Right renal pelvis (tissue), 4 donors: ENCODE measurements at regions not wholly inside any gene's neighbourhood (a gene's known extent, or its start where the extent isn't known, plus 50 kb on each side); places are given as distances from the start of the nearest gene placed in this dataset.

ENCODE experiments used
- DNase-seq, 4 donors: peaks; one replicate each; pipeline ENCODE4 v3.0.0-alpha.2; 2013; ENCODE audit warnings: low read depth in 4 of 4, low spot score in 3 of 4, missing footprints in 1 of 4

DNA sequence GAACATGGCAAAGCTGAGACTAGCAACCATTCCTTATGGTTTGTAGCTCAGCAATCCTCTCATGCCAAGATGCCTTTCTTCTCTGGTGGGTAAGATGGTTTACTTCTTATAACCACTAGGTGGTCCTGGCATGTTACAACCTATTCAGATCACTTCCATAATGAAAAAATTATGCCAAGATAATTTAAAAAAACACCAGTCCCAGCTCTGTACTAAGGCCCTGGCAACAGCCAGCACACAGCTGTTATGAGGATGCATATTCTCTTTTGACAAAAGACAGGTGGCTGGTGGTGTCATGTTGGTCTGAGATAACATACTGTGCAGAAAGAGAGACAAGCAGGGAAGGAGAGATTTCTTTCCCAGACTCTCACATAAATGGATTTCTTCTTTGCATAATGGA lies 65.7 kb upstream of the FRMD4B start:
- no peak for DNase-seq

DNA sequence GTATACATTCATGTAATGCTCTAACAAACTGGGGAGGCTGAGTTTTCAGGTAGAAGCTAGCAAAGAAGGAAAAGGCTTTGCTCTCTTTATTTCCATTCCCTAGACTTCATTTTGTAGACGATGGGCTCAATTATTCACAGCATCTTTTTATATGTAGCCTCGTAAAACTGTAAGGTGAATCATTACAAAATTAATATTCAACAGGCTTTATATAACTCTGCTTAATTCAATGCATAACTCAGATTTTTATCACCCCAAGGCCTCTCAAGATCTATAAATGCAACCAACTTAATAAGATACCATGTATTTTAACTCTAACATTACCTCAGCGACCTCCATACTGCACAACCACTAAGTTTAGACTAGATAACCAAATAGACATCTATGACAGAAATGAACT lies 63.0 kb upstream of the FRMD4B start:
- no peak for DNase-seq

DNA sequence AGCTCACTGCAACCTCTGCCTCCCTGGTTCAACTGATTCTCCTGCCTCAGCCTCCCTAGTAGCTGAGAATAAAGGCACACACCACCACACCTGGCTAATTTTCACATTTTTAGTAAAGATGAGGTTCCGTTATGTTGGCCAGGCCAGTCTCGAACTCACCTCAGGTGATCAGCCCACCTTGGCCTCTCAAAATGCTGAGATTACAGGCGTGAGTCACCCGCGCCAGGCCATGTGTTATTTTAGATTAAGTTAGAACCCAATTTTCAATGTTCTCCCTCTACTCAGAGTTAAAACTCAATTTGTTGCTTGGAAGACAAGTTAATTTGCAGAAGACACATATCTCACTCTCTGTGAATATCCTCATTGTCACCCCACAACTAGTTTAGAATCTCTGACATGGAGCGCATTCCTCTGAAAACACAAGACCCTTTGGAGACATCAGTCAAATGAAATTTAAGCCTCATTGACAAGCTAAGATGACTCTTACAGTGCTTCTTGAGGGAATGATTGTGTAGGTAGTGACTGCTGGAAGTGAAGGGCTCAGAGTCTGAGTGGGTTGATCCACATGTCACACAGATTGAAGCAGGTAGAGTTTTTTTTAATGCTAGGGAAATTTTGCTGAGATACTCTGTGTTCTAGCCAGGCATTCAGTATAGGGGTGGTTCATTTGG lies 60.6 kb upstream of the FRMD4B start:
- DNase-seq: no peak

DNA sequence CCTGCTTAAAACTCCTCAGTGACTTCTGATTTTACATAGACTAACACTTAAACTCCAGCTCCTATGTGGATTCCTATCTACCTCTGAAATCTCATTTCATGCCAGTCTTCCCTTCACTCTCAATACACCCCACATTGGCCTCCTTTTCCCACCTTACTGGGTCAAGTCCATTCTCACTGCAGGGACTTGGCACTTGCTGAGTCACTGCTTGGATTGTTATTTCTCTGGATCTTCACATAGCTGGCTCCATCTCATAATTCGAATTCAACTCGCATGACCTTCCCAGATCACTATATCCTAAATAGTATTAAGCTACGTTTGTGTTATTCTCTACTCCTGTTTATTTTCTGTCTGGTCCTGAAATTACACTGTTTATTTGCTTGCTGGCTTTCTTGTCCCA lies 59.6 kb upstream of the FRMD4B start:
- DNase-seq: no peak

DNA sequence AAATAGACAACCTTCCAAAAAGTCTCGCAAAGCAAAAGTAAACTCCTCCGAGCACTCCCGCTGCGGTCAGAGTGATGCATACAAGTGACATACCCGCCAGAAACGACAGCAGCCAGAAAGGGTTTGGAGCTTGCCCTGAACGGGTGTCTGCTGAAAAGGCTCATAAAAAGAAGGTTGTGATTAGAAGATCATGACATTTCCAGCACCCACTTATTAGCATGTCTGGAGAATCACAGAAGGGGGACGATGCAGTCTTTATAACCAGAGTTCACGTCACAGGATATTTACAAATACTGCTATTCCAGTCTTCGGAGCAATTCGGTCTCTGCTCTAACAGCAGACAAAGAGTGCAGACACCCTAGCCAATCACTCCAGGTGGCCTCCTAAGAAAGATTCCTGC lies 59.1 kb upstream of the FRMD4B start:
- DNase-seq: no peak

DNA sequence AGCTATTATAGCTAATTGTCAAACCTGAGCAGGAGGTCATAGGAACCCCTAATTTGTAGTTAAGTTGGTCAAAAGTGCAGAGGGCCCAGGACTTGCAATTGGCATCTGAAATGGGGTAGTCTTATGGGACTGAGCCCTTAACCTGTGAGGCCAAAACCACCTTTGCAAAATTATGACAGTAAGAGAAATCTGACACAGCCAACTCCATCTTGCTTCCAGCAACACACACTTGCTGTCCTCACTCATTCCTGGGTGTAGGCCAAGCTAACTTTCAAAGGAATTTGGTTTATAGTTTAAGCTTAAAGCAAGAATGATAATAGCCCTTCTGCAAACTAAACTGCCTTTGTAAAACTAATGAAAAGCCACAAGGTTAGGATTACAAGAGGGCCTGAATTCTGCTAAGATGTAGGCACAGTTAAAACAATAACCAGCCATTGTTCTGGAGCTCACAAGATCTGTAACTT lies 57.6 kb upstream of the FRMD4B start:
- DNase-seq: no peak

DNA sequence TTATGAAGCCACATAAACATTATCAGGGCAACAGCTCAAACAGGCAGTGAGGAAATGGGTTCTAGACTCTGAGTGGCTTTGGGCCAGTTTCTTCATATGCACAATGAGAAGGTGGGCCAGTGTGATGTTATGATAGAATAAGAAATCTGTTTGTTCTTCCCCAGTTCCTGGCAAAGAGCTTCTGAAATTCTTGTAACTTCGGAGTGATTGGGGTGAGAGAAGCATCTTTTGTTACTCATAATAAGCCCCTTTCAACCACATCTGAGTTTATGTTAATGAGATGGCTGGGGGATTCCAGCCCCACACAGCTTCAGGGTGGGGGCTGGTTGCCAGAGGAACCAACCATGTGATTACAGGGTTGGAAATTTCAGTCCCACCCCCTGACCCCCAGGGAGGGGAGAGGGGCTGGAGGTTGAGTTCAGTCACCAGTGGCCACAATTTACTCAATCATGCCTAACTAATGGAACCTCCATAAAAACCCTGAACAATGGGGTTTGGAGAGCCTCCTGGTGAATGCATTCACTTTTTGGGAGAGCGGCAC lies 57.0 kb upstream of the FRMD4B start:
- DNase-seq: no peak

DNA sequence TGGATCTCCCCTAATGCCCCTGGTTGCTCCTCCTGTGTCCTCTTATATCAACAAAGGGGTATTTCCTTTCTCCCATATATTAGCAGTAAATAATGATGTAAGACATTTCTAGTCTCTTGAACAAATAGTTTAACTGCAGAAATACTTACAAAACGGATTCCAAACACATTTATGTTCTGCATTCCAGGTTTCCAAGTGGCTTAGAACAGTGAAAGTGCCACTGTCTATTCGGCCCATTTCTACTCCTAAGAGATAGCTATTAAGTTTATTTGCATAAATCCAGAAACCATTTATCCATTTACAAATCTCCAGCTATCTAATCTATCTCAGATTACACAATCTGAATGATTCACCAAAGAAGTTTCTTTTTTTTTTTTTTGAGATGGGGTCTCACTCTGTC lies 55.8 kb upstream of the FRMD4B start:
- no peak for DNase-seq

DNA sequence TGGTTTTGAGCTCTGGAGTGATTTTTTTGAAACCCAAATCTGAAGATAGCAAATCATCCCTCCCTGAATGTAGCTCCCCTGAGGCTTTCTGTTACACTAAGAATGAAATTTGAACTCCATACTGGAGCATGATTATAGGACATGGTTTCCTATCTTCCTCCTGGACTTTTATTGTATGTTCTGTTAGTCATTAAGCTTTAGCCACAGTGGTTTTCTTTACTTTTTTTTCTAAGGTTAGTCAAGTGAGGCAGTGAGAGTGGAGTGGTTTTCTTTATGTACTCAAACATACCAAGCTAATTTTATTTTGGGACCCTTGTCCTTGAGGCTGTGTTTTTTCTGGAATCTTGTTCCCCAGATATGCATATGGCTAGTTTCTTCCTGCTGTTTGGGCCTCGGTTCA lies 55.2 kb upstream of the FRMD4B start:
- DNase-seq: no peak

DNA sequence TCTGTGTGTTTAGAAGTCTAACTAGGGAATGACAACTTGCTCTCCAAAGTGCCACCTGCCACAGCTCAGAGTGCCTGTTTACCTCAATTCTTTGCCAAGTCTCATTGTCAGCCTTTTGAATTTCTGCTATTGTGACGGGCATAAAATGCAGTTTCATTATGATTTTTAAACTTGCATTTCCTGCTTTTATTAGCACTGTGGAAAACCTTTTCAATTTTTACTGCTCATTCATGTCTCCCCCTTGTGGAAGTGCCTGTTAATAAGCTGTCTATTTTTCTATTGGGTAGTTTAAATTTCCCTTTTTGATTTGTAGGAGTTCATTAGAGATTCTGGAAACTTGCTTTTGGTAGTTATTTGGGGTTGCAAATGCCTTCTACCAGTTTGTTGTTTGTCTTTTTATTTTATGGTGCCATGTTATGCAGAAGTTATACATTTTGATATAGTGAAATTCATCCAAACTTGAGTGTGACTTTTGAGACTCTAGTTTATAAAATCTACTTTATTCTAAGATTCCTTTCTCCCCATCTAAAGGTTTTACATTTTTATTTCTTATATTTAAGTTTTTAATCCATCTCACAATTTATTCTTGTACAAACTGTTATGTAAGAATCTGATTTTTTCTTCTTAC lies 53.9 kb upstream of the FRMD4B start:
- peak in 1 of 4 donors; percentile 12 for DNase-seq

DNA sequence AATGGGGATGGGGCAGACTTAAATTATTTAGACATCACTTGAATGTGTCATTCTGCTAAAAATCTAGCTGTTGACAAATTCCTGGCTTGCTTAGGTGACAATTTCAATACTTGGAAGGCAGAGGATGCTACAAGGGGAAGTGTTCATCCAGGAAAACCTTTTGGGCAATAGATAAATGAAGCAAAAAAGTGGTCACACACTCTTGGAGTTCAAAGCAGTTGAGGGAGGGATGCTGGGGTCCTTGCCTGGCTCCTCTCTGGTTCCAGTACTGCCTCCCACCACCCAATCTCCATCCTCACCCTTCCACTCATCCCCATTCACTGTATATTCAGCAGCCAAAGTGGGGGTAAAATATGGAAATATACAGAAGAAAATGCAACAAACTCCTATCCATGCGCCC lies 52.6 kb upstream of the FRMD4B start:
- DNase-seq: no peak

DNA sequence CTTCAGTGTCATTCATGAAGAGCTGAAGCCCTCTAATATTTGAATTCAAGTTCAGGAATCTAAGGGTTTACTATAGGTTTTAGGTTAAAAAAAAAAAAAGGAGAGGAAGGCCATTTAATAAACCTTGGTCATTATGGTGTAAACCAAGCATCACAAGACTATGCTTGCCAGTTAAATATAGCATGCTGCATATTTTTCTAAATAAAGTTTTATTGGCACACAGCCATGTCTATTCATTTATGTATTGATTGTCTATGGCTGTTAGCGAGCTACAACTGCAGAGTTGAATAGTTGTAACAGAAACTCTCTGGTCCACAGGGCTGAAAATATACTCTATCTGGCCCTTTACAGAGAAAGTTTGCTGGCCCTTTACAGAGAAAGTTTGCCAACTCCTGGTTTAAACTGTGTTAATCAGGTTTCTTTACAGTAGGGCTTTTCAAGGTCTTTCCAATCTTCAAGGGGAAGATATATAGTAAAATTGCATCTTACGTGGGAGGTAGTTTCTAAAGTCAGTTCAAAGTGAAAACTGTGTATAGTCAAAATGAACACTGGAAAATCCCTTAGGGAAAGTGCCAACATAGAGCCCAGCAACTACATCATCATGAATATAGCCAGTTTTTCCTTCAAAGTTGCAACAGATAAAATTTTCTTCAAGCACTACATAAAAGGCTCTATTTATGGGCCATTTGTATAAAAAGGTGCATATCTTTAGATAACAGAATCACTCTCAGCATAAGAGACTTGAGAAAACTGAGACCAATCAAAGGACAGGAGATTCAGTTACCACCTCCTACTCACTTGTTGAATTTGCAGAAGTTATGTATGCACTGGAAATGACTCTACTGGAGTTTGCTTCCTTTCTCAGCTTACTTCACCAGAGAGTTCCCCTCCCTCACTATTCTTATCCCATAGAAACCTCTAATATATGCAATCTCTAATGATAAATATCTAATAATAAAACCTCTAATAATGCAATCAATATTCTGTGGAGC lies 49.7 kb upstream of the FRMD4B start:
- no peak for DNase-seq
